SK-N-MC (cell line): ENCODE measurements at regions not wholly inside any gene's neighbourhood (a gene's known extent, or its start where the extent isn't known, plus 50 kb on each side); places are given as distances from the start of the nearest gene placed in this dataset.

Experiments used
- EZH2 ChIP-seq: fragments of 200-600 bp; sonication (generic); IDR thresholded peaks from one replicate; pipeline ENCODE4 v1.6.1; 2017; ENCODE audit warnings: antibody characterized with exemption
- POLR2AphosphoS5 ChIP-seq: IDR thresholded peaks from 2 replicates; pipeline ENCODE4 v1.6.1; 2012; ENCODE audit warnings: mild to moderate bottlenecking, low read depth, low read length, borderline replicate concordance

GRCh38 chr16:73965591-73965990 is 331.0 kb upstream of the PSMD7 start:
- TF ChIP-seq EZH2 (no peak), POLR2AphosphoS5 (no peak)
